GM12801 (cell line): ENCODE measurements at regions not wholly inside any gene's neighbourhood (a gene's known extent, or its start where the extent isn't known, plus 50 kb on each side); places are given as distances from the start of the nearest gene placed in this dataset.

Source experiments
- CTCF ChIP-seq: IDR thresholded peaks from one replicate; pipeline ENCODE4 v1.5.1; 2011; ENCODE audit warnings: control low read depth; ENCODE audit not compliant: insufficient read length; ENCODE audit errors: extremely low read depth

- TF ChIP-seq CTCF = no peak
Observed at GRCh38 chr10:65395631-65396030, 1530.2 kb upstream of the LRRTM3 start.

- no peak for TF ChIP-seq CTCF
Observed at GRCh38 chr10:65396997-65397396, 1528.8 kb upstream of the LRRTM3 start.

GRCh38 chr10:65408401-65408800 is 1517.4 kb upstream of the LRRTM3 start:
- no peak for TF ChIP-seq CTCF

GRCh38 chr10:65413001-65413400 is 1512.8 kb upstream of the LRRTM3 start:
- TF ChIP-seq CTCF = no peak

GRCh38 chr10:65415318-65415717 is 1510.5 kb upstream of the LRRTM3 start:
- TF ChIP-seq CTCF = no peak

- TF ChIP-seq CTCF = no peak
Observed at GRCh38 chr10:65416094-65416493, 1509.7 kb upstream of the LRRTM3 start.

GRCh38 chr10:65419629-65420028 is 1506.2 kb upstream of the LRRTM3 start:
- TF ChIP-seq CTCF = no peak

- no peak for TF ChIP-seq CTCF
Observed at GRCh38 chr10:65423043-65423442, 1502.8 kb upstream of the LRRTM3 start.
